Keratinocyte (primary cell): ENCODE measurements at regions not wholly inside any gene's neighbourhood (a gene's known extent, or its start where the extent isn't known, plus 50 kb on each side); places are given as distances from the start of the nearest gene placed in this dataset.

Experiments used
- DNase-seq: peaks from one replicate; pipeline ENCODE4 v3.0.0-alpha.2; 2011; ENCODE audit warnings: low read depth, missing footprints, low spot score
- FAIRE-seq: peaks from 2 replicates; lab custom pipeline; 2011; peaks lifted over from hg19 to GRCh38; lab: Jason Lieb, UNC
- H2AFZ ChIP-seq: 2 replicates; pipeline ENCODE4 v1.6.0; 2012; ENCODE audit warnings: low read length, control low read depth, inconsistent platforms; ENCODE audit not compliant: control insufficient read depth
- H3K27ac ChIP-seq: 2 replicates; pipeline ENCODE4 v1.5.1; 2011; ENCODE audit warnings: low read length; ENCODE audit not compliant: control insufficient read depth, insufficient read depth
- H3K27me3 ChIP-seq: 3 replicates; pipeline ENCODE4 v1.6.0; 2011; ENCODE audit warnings: low read length; ENCODE audit not compliant: control insufficient read depth, insufficient read depth; ENCODE audit errors: extremely low read depth
- H3K36me3 ChIP-seq, 2 experiments: 2 replicates in 1 of 2; 3 replicates in 1 of 2; pipeline ENCODE4 v1.5.1; 2011; ENCODE audit warnings: low read length in 2 of 2, mild to moderate bottlenecking in 1 of 2; ENCODE audit not compliant: control insufficient read depth in 2 of 2, insufficient read depth in 2 of 2; ENCODE audit errors: extremely low read depth in 1 of 2
- H3K4me1 ChIP-seq: 3 replicates; pipeline ENCODE4 v1.5.1; 2011; ENCODE audit warnings: low read length; ENCODE audit not compliant: control insufficient read depth, insufficient read depth; ENCODE audit errors: extremely low read depth
- H3K4me2 ChIP-seq: 3 replicates; pipeline ENCODE4 v1.6.0; 2011; ENCODE audit warnings: low read depth, low read length; ENCODE audit not compliant: control insufficient read depth, insufficient read depth; ENCODE audit errors: extremely low read depth
- H3K4me3 ChIP-seq, 3 experiments: fragments of 200-600 bp in 1 of 3; sonication (generic) in 1 of 3; 2 replicates in 2 of 3; 3 replicates in 1 of 3; pipeline ENCODE4 v1.5.1; 2011 to 2016; ENCODE audit warnings: low read length in 3 of 3, mild to moderate bottlenecking in 3 of 3, control low read depth in 2 of 3, inconsistent platforms in 1 of 3, low read depth in 1 of 3, mixed read lengths in 1 of 3, mixed run types in 1 of 3, moderate library complexity in 1 of 3; ENCODE audit not compliant: control insufficient read depth in 2 of 3, insufficient read depth in 2 of 3; ENCODE audit errors: extremely low read depth in 1 of 3
- H3K79me2 ChIP-seq: 2 replicates; pipeline ENCODE4 v1.6.0; 2012; ENCODE audit warnings: low read length; ENCODE audit not compliant: control insufficient read depth, insufficient read depth
- H3K9ac ChIP-seq: 3 replicates; pipeline ENCODE4 v1.6.0; 2011; ENCODE audit warnings: low read length; ENCODE audit not compliant: control insufficient read depth, insufficient read depth; ENCODE audit errors: extremely low read depth
- H3K9me1 ChIP-seq: 3 replicates; pipeline ENCODE4 v1.6.0; 2011; ENCODE audit warnings: low read length; ENCODE audit not compliant: control insufficient read depth, insufficient read depth; ENCODE audit errors: extremely low read depth
- H3K9me3 ChIP-seq: 2 replicates; pipeline ENCODE4 v1.5.1; 2012; ENCODE audit warnings: low read depth, low read length; ENCODE audit not compliant: control insufficient read depth
- H4K20me1 ChIP-seq: 3 replicates; pipeline ENCODE4 v1.6.0; 2011; ENCODE audit warnings: low read length; ENCODE audit not compliant: control insufficient read depth, insufficient read depth; ENCODE audit errors: extremely low read depth
- EZH2 ChIP-seq: IDR thresholded peaks from one replicate; pipeline ENCODE4 v1.6.1; 2012; ENCODE audit warnings: inconsistent platforms, mild to moderate bottlenecking, low read length, moderate library complexity
- dilution Hi-C: fragments of 300-500 bp; cut with MboI; formaldehyde crosslinking; loops from one replicate; pipeline ENCODE4 v1.7.0; 2020; ENCODE audit warnings: low sequenced_read_pairs; ENCODE audit not compliant: extremely low pct_ligation_motif_present
- TF ChIP-seq, protein P1 (sequence below), 3 experiments: IDR thresholded peaks in 1 of 3; conservative IDR thresholded peaks in 1 of 3; optimal IDR thresholded peaks in 1 of 3; 2 replicates in 2 of 3; 3 replicates in 1 of 3; pipeline versions ENCODE3 to v1.5.1; 2011; ENCODE audit warnings: low read length in 3 of 3, mild to moderate bottlenecking in 3 of 3, moderate library complexity in 2 of 3, control low read depth in 1 of 3, inconsistent platforms in 1 of 3; ENCODE audit not compliant: insufficient read depth in 2 of 3; ENCODE audit errors: extremely low read depth in 1 of 3

GRCh38 chr9:79185866-79186265 is 385.9 kb upstream of the TLE4 start:
- no peak for FAIRE-seq
- no peaks in the 10 kb centered on the region for H3K79me2 ChIP-seq
- no peak overlapping the region for H3K4me2 ChIP-seq
- no peaks in the 10 kb centered on the region for H4K20me1 ChIP-seq
- H3K4me1 ChIP-seq, result no peaks in the 10 kb centered on the region
- no peak overlapping the region for H3K4me3 ChIP-seq
- TF ChIP-seq, protein P1, sequence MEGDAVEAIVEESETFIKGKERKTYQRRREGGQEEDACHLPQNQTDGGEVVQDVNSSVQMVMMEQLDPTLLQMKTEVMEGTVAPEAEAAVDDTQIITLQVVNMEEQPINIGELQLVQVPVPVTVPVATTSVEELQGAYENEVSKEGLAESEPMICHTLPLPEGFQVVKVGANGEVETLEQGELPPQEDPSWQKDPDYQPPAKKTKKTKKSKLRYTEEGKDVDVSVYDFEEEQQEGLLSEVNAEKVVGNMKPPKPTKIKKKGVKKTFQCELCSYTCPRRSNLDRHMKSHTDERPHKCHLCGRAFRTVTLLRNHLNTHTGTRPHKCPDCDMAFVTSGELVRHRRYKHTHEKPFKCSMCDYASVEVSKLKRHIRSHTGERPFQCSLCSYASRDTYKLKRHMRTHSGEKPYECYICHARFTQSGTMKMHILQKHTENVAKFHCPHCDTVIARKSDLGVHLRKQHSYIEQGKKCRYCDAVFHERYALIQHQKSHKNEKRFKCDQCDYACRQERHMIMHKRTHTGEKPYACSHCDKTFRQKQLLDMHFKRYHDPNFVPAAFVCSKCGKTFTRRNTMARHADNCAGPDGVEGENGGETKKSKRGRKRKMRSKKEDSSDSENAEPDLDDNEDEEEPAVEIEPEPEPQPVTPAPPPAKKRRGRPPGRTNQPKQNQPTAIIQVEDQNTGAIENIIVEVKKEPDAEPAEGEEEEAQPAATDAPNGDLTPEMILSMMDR (optimal IDR thresholded peaks at IDR 0.05 in 1 of 3, IDR thresholded peaks at IDR 0.05 in 1 of 3, conservative IDR thresholded peaks at IDR 0.05 in 1 of 3; ENCODE audit: extremely low read depth in 1 of 3, insufficient read depth in 2 of 3, low read length in 3 of 3), result no peak
- no peak for TF ChIP-seq EZH2
- H3K27ac ChIP-seq, result no peak overlapping the region
- H3K9me1 ChIP-seq, result no peaks in the 10 kb centered on the region
- H3K27me3 ChIP-seq, result no peaks in the 10 kb centered on the region
- H3K9ac ChIP-seq, result no peak overlapping the region
- dilution Hi-C loops, result no loop called here
- DNase-seq, result no peak
- no peaks in the 10 kb centered on the region for H3K36me3 ChIP-seq
- no peak overlapping the region for H2AFZ ChIP-seq
- H3K9me3 ChIP-seq, result no peaks in the 10 kb centered on the region

GRCh38 chr9:79189511-79189924 is 382.2 kb upstream of the TLE4 start:
- dilution Hi-C loops, result no loop called here

More at GRCh38 chr9:79189511-79189924, 382.2 kb upstream of the TLE4 start:
- no peaks in the 10 kb centered on the region for H4K20me1 ChIP-seq
- no peaks in the 10 kb centered on the region for H3K9me3 ChIP-seq
- no peak overlapping the region for H2AFZ ChIP-seq
- no peak for FAIRE-seq
- no peak overlapping the region for H3K27ac ChIP-seq
- H3K79me2 ChIP-seq, result no peaks in the 10 kb centered on the region
- no peaks in the 10 kb centered on the region for H3K9me1 ChIP-seq
- no peak overlapping the region for H3K4me2 ChIP-seq
- DNase-seq, result no peak
- no peak overlapping the region for H3K4me3 ChIP-seq
- H3K27me3 ChIP-seq, result no peaks in the 10 kb centered on the region
- TF ChIP-seq, protein P1 (optimal IDR thresholded peaks at IDR 0.05 in 1 of 3, IDR thresholded peaks at IDR 0.05 in 1 of 3, conservative IDR thresholded peaks at IDR 0.05 in 1 of 3; ENCODE audit: extremely low read depth in 1 of 3, insufficient read depth in 2 of 3, low read length in 3 of 3), result no peak
- TF ChIP-seq EZH2, result no peak
- no peaks in the 10 kb centered on the region for H3K4me1 ChIP-seq
- no peak overlapping the region for H3K9ac ChIP-seq
- no peaks in the 10 kb centered on the region for H3K36me3 ChIP-seq
